HUDEP-2 (cell line): ENCODE measurements at regions not wholly inside any gene's neighbourhood (a gene's known extent, or its start where the extent isn't known, plus 50 kb on each side); places are given as distances from the start of the nearest gene placed in this dataset.

ENCODE experiments used
- DNase-seq, 76 experiments: peaks; one replicate each; lab custom pipeline; 2025; ENCODE audit not compliant: unreplicated experiment in 76 of 76; lab: John Stamatoyannopoulos, UW

DNA sequence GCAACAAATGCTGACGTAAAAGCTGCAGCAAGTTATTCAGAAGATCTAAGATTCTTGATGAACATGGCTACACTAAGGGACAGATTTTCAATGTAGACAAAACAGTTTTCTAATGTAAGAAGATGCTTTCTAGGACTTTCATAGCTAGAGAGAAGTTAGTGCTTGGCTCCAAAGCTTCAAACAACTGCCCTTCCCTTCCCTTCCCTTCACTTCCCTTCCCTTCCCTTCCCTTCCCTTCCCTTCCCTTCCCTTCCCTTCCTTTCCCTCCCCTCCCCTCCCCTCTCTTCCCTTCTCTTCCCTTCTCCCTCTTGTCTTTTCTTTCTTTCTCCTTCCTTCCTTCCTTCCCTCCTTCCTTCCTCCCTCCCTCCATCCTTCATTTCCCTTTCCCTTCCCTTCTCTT is 365.3 kb upstream of the ADGRL4 start:
- DNase-seq: no peak

GRCh38 chr1:79369091-79369490 is 362.6 kb upstream of the ADGRL4 start:
- DNase-seq: no peak

GRCh38 chr1:79364896-79365295 is 358.4 kb upstream of the ADGRL4 start:
- DNase-seq: no peak

- no peak for DNase-seq
These were observed 356.9 kb upstream of the ADGRL4 start for GRCh38 chr1:79363430-79363829.

- DNase-seq: no peak
These were observed 355.9 kb upstream of the ADGRL4 start for GRCh38 chr1:79362470-79362869.

- no peak for DNase-seq
These were observed 348.6 kb upstream of the ADGRL4 start for GRCh38 chr1:79355090-79355489.

GRCh38 chr1:79353224-79353623 is 346.7 kb upstream of the ADGRL4 start:
- peak in 2 of 76 experiments; percentile 3 to 17 for DNase-seq

DNA sequence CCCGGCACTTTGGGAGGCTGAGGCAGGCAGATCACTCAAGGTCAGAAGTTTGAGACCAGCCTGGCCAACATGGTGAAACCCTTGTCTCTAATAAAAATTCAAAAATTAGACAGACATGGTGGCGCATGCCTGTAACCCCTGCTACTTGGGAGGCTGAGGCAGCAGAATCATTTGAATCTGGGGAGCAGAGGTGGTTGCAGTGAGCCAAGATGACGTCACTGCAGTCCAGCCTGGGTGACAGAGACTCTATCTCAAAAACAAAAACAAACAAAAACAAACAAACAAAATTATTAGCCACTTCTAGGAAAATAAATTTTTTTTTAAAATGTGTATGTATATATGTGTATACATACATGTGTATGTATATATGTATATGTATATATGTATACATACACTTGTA is 320.3 kb upstream of the ADGRL4 start:
- no peak for DNase-seq

GRCh38 chr1:79325705-79326104 is 319.2 kb upstream of the ADGRL4 start:
- no peak for DNase-seq

- DNase-seq: no peak
These were observed 318.6 kb upstream of the ADGRL4 start for GRCh38 chr1:79325126-79325525.

DNA sequence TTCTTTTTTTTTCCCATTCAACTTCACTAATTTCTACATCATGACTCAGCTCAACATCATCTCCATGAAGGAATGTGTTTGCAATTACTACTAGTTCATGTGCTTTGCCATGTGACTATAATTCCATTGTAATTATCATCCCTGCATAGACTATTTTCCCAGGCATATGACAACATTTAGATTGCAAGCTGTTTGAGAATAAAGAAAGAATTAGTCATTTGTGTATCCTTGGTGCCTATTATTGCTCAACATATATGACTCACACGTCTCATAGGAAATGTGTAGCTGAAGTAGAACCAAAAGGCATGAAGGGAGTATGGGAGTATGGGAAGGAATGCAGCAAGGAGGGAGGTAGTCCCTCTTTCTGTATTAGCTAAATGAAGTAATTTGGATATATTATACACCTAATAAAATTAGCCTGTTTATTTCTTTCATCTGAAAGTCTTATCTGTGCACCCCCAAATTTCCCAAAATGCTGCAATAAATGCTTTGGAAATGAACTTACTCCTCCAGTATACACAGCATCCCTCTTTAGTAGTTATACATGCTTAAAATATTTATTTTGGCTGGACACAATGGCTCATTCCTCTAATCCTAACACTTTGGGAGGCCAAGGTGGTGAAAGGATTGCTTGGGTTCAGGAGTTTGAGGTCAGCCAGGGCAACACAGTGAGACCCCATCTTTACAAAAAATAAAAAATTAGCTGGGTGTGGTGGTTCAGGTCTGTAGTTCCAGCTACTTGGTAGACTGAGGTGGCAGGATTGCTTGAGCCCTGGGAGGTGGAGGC is 316.9 kb upstream of the ADGRL4 start:
- no peak for DNase-seq

GRCh38 chr1:79322511-79323027 is 316.0 kb upstream of the ADGRL4 start:
- no peak for DNase-seq

DNA sequence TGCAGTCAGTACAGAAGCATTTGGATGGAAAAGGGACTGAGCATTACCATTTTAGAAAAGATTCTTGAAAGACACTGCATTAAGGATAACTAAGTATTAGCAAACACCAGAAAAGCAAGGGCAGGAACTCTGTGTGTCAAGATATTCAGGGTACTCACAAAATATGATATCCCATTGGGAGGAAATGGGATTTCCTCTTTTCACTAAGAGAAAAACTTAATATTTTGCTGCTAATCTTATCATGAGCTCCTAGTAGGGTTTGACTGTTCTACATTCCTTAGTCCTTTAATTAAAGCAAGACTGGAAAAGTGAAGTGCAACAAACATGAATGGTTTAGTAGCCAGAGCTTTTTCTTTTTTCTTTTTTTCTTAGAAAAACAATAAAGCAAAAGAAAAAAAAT is 305.9 kb upstream of the ADGRL4 start:
- DNase-seq: no peak

DNA sequence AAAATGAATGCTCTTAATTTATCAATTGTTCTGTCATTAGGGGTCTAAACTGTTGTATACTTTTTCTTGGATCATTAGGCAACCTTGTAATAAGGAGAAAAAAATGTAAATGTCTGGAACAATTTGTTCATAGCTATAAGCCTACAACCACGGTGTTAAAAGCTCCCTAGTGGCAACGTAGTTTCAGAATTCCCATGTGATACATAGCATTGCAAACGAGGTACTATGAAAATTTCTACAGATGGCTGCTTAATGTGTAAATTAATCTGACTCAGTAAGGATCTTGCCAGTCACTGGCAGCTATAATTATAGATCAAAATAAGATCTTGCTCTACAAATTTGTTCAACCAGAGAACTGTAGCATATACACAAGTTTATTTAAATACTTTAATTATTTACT is 304.1 kb upstream of the ADGRL4 start:
- no peak for DNase-seq

DNA sequence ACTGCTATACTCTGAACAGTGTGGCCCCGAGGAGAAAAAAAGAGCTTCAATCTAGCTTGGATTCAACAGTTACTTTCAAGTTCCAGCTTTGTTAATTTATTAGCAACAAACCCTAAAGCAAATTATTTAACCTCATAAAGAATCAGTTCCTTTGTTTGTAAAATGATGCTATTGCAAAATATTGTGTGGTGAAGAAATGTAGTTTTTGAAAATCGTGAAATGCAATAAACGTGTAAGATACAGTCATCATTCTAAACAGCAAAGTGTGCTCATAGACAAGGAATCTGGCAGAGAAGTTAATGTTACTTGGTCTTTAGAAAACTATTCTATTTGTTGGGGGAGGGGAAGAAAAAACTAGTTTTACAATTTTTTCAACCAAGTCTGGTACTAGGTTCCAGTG is 297.6 kb upstream of the ADGRL4 start:
- DNase-seq: no peak

DNA sequence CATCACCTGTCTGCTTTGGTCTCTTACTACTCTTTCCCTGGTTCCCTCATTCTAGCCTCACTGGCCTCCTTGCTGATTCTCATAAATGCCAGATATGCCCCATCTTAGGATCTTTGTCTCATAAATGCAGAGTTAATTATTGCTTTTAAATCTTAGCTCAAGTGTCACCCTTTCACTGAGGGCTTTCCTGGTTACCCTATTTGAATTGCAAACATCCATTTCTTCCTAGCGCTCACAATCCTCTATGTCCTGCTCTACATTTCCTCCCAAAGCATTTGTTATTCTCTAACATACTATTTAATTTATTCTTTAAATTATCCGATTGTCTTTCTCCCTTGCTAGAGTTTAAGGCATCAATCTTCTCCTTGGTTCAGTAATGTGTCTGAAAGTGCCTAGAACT is 296.5 kb upstream of the ADGRL4 start:
- no peak for DNase-seq

GRCh38 chr1:79302380-79302930 is 295.9 kb upstream of the ADGRL4 start:
- no peak for DNase-seq

DNA sequence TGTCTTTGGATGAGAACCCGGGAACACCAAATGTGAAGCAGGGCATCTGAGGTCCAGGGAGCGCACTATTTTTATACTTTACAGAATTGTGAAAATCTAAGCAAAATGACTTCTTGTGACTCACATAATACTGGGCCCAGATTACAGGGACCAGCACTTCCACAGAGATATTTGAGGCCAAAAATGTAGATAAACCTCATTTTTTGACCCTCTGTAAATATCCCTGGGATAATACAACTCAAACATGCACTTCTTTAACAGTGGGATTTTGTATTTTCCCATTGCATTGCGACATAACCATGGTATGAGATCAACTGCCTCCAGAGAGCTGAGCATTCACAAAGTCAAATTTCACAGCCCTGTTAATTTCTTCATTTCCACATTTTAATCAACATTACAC is 289.4 kb upstream of the ADGRL4 start:
- no peak for DNase-seq

GRCh38 chr1:79293611-79294010 is 287.1 kb upstream of the ADGRL4 start:
- no peak for DNase-seq

GRCh38 chr1:79290927-79291474 is 284.5 kb upstream of the ADGRL4 start:
- no peak for DNase-seq

DNA sequence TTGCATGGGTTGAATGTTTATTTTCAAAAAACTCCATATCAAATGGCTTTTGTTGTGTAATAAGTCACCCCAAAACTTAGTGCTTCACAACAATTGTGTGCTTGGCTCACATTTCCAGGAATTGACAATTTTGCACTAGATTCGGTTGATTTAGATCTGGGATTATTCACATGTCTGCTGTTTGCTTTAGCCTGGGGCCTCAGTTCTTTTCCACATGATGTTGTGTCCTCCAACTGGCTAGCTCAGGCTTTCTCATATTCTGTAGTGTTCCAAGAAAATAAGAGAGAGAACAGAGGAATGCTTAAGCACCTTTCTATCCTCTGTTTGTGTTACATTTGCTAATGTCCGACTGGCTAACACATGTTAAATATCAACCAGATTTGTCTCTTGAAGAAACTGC is 281.5 kb upstream of the ADGRL4 start:
- no peak for DNase-seq

DNA sequence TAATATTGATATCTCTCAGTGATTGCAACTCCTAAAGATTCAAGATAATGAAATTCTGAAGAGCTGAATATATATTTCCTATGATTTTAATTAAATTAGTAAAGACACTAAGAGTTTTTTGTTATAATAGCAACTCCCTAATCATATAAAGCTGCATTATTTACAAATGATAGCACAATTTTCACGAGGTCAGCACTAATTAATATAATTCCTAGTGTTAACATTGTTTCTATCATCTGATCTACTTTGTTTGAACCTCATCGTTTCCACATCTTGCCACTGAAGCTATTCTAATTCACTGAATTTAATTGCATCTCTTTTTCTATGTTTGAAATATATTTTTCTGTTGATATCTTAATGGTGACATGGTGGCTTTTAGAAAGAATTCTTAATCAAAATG is 279.1 kb upstream of the ADGRL4 start:
- DNase-seq: no peak
